ENCODE measurements at regions not wholly inside any gene's neighbourhood (a gene's known extent, or its start where the extent isn't known, plus 50 kb on each side); places are given as distances from the start of the nearest gene placed in this dataset.

GRCh38 chr6:168133687-168134559, 54.9 kb upstream of the FRMD1 start:
- no peak for DNase-seq (ENCODE audit: low spot score)
- no peak for TF ChIP-seq CTCF (IDR thresholded peaks at IDR 0.05)
- ATAC-seq (ENCODE audit: low FRiP score), result no peak

GRCh38 chr6:168133168-168133561, 54.2 kb upstream of the FRMD1 start:
- TF ChIP-seq CTCF (IDR thresholded peaks at IDR 0.05), result no peak
- ATAC-seq (ENCODE audit: low FRiP score) (peak; percentile 68), DNase-seq (ENCODE audit: low spot score) (no peak)

- no peak for TF ChIP-seq CTCF (IDR thresholded peaks at IDR 0.05)
- DNase-seq (ENCODE audit: low spot score) (no peak), ATAC-seq (ENCODE audit: low FRiP score) (peak; percentile 61)
These were observed 53.6 kb upstream of the FRMD1 start for GRCh38 chr6:168132531-168133167.

GRCh38 chr6:168131464-168132415, 52.7 kb upstream of the FRMD1 start:
- no peak for TF ChIP-seq CTCF (IDR thresholded peaks at IDR 0.05)

GRCh38 chr6:168130697-168131371, 51.8 kb upstream of the FRMD1 start:
- DNase-seq (ENCODE audit: low spot score) (no peak), ATAC-seq (ENCODE audit: low FRiP score) (no peak)
- no peak for TF ChIP-seq CTCF (IDR thresholded peaks at IDR 0.05)

More at GRCh38 chr6:168131464-168132415, 52.7 kb upstream of the FRMD1 start:
- no peak for DNase-seq (ENCODE audit: low spot score)
- ATAC-seq (ENCODE audit: low FRiP score), result no peak

- ATAC-seq (ENCODE audit: low FRiP score) (no peak), DNase-seq (ENCODE audit: low spot score) (no peak)
- no peak for TF ChIP-seq CTCF (IDR thresholded peaks at IDR 0.05)
These were observed 51.2 kb upstream of the FRMD1 start for GRCh38 chr6:168130168-168130696.

Measured in omental fat pad (tissue), 3 donors.